Naive thymus-derived CD4-positive, alpha-beta T cell (primary cell): ENCODE measurements at regions not wholly inside any gene's neighbourhood (a gene's known extent, or its start where the extent isn't known, plus 50 kb on each side); places are given as distances from the start of the nearest gene placed in this dataset.

ENCODE experiments used
- ATAC-seq: fragments of 150-1000 bp; cut with Tn5 transposase; 2 replicates; pipeline ENCODE4 v1.10.0; 2021; ENCODE audit warnings: mild to moderate bottlenecking, moderate library complexity
- CTCF ChIA-PET: fragments of 350-600 bp; sonication (Branson Sonifier 250); formaldehyde crosslinking; loops from one replicate; lab custom pipeline; 2021; ENCODE audit warnings: antibody characterized with exemption; lab: Charles Lee
- POLR2A ChIA-PET: fragments of 350-600 bp; sonication (Branson Sonifier 250); formaldehyde crosslinking; loops from one replicate; lab custom pipeline; 2021; ENCODE audit warnings: antibody characterized with exemption, inconsistent platforms; lab: Charles Lee
- DNase-seq, 9 donors: peaks; one replicate each; pipeline versions ENCODE4 v3.0.0 to v3.0.0-alpha.2; 2020 to 2022; ENCODE audit warnings: mixed read lengths in 1 of 9
- H3K27ac ChIP-seq: one replicate; pipeline ENCODE4 v1.7.0; 2013; ENCODE audit warnings: mild to moderate bottlenecking, low read depth, low read length, moderate library complexity
- H3K27me3 ChIP-seq, 2 donors: one replicate each; pipeline ENCODE4 v1.7.0; 2013; ENCODE audit warnings: low read length in 2 of 2, mild to moderate bottlenecking in 2 of 2, moderate library complexity in 2 of 2; ENCODE audit not compliant: control insufficient read depth in 2 of 2, insufficient read depth in 2 of 2
- H3K36me3 ChIP-seq, 3 experiments: 1 replicate in 2 of 3; 2 replicates in 1 of 3; pipeline ENCODE4 v1.7.0; 2013; ENCODE audit warnings: low read length in 3 of 3, mild to moderate bottlenecking in 3 of 3, moderate library complexity in 1 of 3; ENCODE audit not compliant: insufficient read depth in 3 of 3, control insufficient read depth in 2 of 3
- H3K4me1 ChIP-seq, 2 donors: one replicate each; pipeline ENCODE4 v1.7.0; 2013; ENCODE audit warnings: low read length in 2 of 2, mild to moderate bottlenecking in 2 of 2, moderate library complexity in 1 of 2; ENCODE audit not compliant: control insufficient read depth in 2 of 2, insufficient read depth in 2 of 2
- H3K4me3 ChIP-seq: 2 replicates; pipeline ENCODE4 v1.7.0; 2013; ENCODE audit warnings: mild to moderate bottlenecking, low read length
- H3K9me3 ChIP-seq, 3 experiments: 1 replicate in 2 of 3; 2 replicates in 1 of 3; pipeline ENCODE4 v1.7.0; 2013; ENCODE audit warnings: low read length in 3 of 3; ENCODE audit not compliant: control insufficient read depth in 2 of 3
- H3K27ac Mint-ChIP-seq, 9 donors: one replicate each; pipeline ENCODE4 v1.8.0; 2020 to 2022; ENCODE audit warnings: mixed read lengths in 9 of 9, mild to moderate bottlenecking in 8 of 9, moderate library complexity in 5 of 9, inconsistent platforms in 2 of 9
- H3K27me3 Mint-ChIP-seq, 5 donors: one replicate each; pipeline ENCODE4 v1.8.0; 2021 to 2022; ENCODE audit warnings: mixed read lengths in 5 of 5, mild to moderate bottlenecking in 1 of 5
- H3K36me3 Mint-ChIP-seq, 5 donors: one replicate each; pipeline ENCODE4 v1.8.0; 2020 to 2022; ENCODE audit warnings: mixed read lengths in 5 of 5, mild to moderate bottlenecking in 3 of 5, inconsistent platforms in 1 of 5
- H3K4me1 Mint-ChIP-seq, 7 donors: one replicate each; pipeline ENCODE4 v1.8.0; 2020 to 2022; ENCODE audit warnings: mixed read lengths in 7 of 7, mild to moderate bottlenecking in 3 of 7, inconsistent platforms in 1 of 7
- H3K4me3 Mint-ChIP-seq, 10 donors: one replicate each; pipeline ENCODE4 v1.8.0; 2020 to 2022; ENCODE audit warnings: mild to moderate bottlenecking in 10 of 10, mixed read lengths in 10 of 10, moderate library complexity in 6 of 10, inconsistent platforms in 2 of 10
- H3K9me3 Mint-ChIP-seq, 11 donors: one replicate each; pipeline ENCODE4 v1.8.0; 2020 to 2022; ENCODE audit warnings: mixed read lengths in 11 of 11, mild to moderate bottlenecking in 4 of 11, inconsistent platforms in 1 of 11, moderate library complexity in 1 of 11
- intact Hi-C, 2 donors: fragments of 100-400 bp; cut with micrococcal nuclease; formaldehyde crosslinking; loops; one replicate each; pipeline ENCODE4 v1.15.1; 2023

DNA sequence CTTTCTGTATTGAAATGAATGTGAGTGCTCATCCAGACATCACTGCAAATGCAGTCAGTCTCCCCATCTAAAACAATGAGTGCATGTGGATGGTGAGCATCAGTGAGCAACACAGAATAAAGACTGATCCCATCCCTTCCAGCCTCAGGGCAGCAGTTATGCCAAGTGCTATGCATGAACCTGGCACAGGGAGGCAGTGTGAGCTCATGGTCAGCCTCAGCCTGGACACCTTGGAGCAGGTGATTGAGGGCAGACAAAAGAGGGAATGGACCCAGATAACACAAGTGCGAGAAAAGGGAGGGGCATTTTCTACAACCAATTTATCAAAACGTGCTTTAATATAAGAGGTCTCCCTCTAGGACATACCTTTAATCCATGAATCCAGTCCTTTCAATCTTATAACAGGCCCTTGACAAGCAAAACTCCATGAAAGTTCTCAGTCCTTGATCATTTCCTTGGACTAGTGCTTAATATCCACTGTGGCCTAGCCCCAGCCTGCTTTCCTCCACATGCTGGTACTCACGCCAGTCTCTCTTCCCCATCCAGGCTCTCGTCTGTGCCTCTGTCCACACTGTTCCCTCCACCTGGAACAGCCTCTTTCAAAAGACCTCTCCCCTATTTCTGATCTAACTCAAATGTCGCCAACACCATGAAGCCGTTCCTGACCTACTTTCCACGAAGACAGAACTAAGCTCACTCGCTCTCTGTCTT lies 50.5 kb upstream of the LRRC55 start:
- Histone ChIP-seq H3K4me3 (no peak overlapping the region), H3K27me3 (no peaks in the 10 kb centered on the region), H3K36me3 (no peaks in the 10 kb centered on the region), H3K27ac (no peak overlapping the region), H3K9me3 (no peaks in the 10 kb centered on the region), H3K4me1 (no peaks in the 10 kb centered on the region)
- Mint-ChIP-seq H3K27ac (no peak overlapping the region), H3K9me3 (peaks cover 0 to 8% (median 0%) of the 10 kb centered on the region in 11 donors), H3K4me1 (no peaks in the 10 kb centered on the region), H3K4me3 (no peak overlapping the region), H3K36me3 (no peaks in the 10 kb centered on the region), H3K27me3 (peaks cover 0 to 51% (median 35%) of the 10 kb centered on the region in 5 donors)
- DNase-seq (no peak), ATAC-seq (no peak)
- intact Hi-C loops, result no loop called here
- ChIA-PET CTCF (no interaction called here), POLR2A (no interaction called here)
